Hepatocyte (in vitro differentiated cells): ENCODE measurements at regions not wholly inside any gene's neighbourhood (a gene's known extent, or its start where the extent isn't known, plus 50 kb on each side); places are given as distances from the start of the nearest gene placed in this dataset.
"Not testable (repeated sequence)": the region's sequence is repeated elsewhere in the genome, so short reads cannot be mapped to it uniquely, and the experiment has no call there.

Source experiments
- DNase-seq: peaks from one replicate; pipeline ENCODE4 v3.0.0-alpha.2; 2016; ENCODE audit warnings: low spot score
- H2AFZ ChIP-seq: fragments of 200-600 bp; sonication (generic); 2 replicates; pipeline ENCODE4 v1.6.0; 2016; ENCODE audit warnings: antibody characterized with exemption, mild to moderate bottlenecking
- H3K27ac ChIP-seq: fragments of 200-600 bp; sonication (generic); 2 replicates; pipeline ENCODE4 v1.5.1; 2016; ENCODE audit warnings: mild to moderate bottlenecking
- H3K27me3 ChIP-seq: fragments of 200-600 bp; sonication (generic); 2 replicates; pipeline ENCODE4 v1.6.1; 2016
- H3K36me3 ChIP-seq: fragments of 200-600 bp; sonication (generic); replicated peaks from 2 replicates; pipeline ENCODE4 v1.5.1; 2016; ENCODE audit warnings: low read depth; ENCODE audit not compliant: insufficient read depth
- H3K4me1 ChIP-seq: fragments of 200-600 bp; sonication (generic); 2 replicates; pipeline ENCODE4 v1.5.1; 2016; ENCODE audit warnings: mild to moderate bottlenecking, moderate library complexity; ENCODE audit not compliant: insufficient read depth
- H3K4me2 ChIP-seq: fragments of 200-600 bp; sonication (generic); 2 replicates; pipeline ENCODE4 v1.6.0; 2016
- H3K4me3 ChIP-seq: fragments of 200-600 bp; sonication (generic); 2 replicates; pipeline ENCODE4 v1.5.1; 2016; ENCODE audit warnings: mild to moderate bottlenecking
- H3K79me2 ChIP-seq: fragments of 200-600 bp; sonication (generic); 2 replicates; pipeline ENCODE4 v1.6.0; 2017; ENCODE audit warnings: mild to moderate bottlenecking
- H3K9me2 ChIP-seq: fragments of 200-600 bp; sonication (generic); replicated peaks from 2 replicates; pipeline ENCODE4 v1.6.0; 2017; ENCODE audit warnings: mild to moderate bottlenecking; ENCODE audit not compliant: insufficient read depth
- H3K9me3 ChIP-seq: fragments of 200-600 bp; sonication (generic); 2 replicates; pipeline ENCODE4 v1.5.1; 2016; ENCODE audit warnings: low read depth, mild to moderate bottlenecking
- H4K20me1 ChIP-seq: fragments of 200-600 bp; sonication (generic); 2 replicates; pipeline ENCODE4 v1.6.0; 2016; ENCODE audit warnings: mild to moderate bottlenecking; ENCODE audit not compliant: insufficient read depth, poor library complexity, severe bottlenecking
- CTCF ChIP-seq: fragments of 200-600 bp; sonication (generic); IDR thresholded peaks from 2 replicates; pipeline ENCODE4 v1.5.1; 2016; ENCODE audit warnings: antibody characterized with exemption, mild to moderate bottlenecking; ENCODE audit not compliant: poor library complexity
- EZH2 ChIP-seq: fragments of 200-600 bp; sonication (generic); IDR thresholded peaks from 2 replicates; pipeline ENCODE4 v1.6.1; 2016; ENCODE audit warnings: antibody characterized with exemption, mild to moderate bottlenecking, borderline replicate concordance
- EZH2phosphoT487 ChIP-seq: fragments of 200-600 bp; sonication (generic); IDR thresholded peaks from one replicate; pipeline ENCODE4 v1.6.1; 2018; ENCODE audit warnings: antibody characterized with exemption, mild to moderate bottlenecking, low read depth, moderate library complexity; ENCODE audit not compliant: unreplicated experiment, severe bottlenecking
- WGBS: methylation state at CpG from one replicate; pipeline ENCODE4 v1.1.6; 2016; ENCODE audit warnings: low lambda C conversion rate; ENCODE audit errors: missing lambda C conversion rate; 5-methylcytosine and 5-hydroxymethylcytosine counted together

GRCh38 chr1:234791615-234792014, 181.6 kb upstream of the IRF2BP2 start:
- H3K4me3 ChIP-seq, H3K9me3 ChIP-seq, H3K4me1 ChIP-seq, H3K27me3 ChIP-seq, H3K9me2 ChIP-seq, H3K79me2 ChIP-seq, DNase-seq, H2AFZ ChIP-seq, H3K27ac ChIP-seq, H4K20me1 ChIP-seq, H3K36me3 ChIP-seq, H3K4me2 ChIP-seq: not testable (repeated sequence)
- 63% methylated on average over 1 of the region's 3 CpGs for WGBS

GRCh38 chr1:234790333-234790732, 180.4 kb upstream of the IRF2BP2 start:
- not testable (repeated sequence) for DNase-seq, H3K4me3 ChIP-seq, H3K4me2 ChIP-seq, H3K27ac ChIP-seq, H3K36me3 ChIP-seq, H3K9me3 ChIP-seq, H3K4me1 ChIP-seq, H4K20me1 ChIP-seq, H3K27me3 ChIP-seq, H3K79me2 ChIP-seq, H3K9me2 ChIP-seq, H2AFZ ChIP-seq
- 83% methylated on average over 1 of the region's 1 CpG for WGBS

- H3K27me3 ChIP-seq, H4K20me1 ChIP-seq, H3K79me2 ChIP-seq, H3K4me2 ChIP-seq, H3K9me3 ChIP-seq, H2AFZ ChIP-seq, H3K4me1 ChIP-seq, H3K9me2 ChIP-seq, H3K27ac ChIP-seq, H3K36me3 ChIP-seq, DNase-seq, H3K4me3 ChIP-seq: not testable (repeated sequence)
- WGBS = 90% methylated on average over 7 of the region's 8 CpGs
Measured at GRCh38 chr1:234787011-234787584, 177.1 kb upstream of the IRF2BP2 start.

- not testable (repeated sequence) for H4K20me1 ChIP-seq, H3K9me3 ChIP-seq, DNase-seq, H3K9me2 ChIP-seq, H3K36me3 ChIP-seq, H3K4me3 ChIP-seq, H3K4me1 ChIP-seq, H3K79me2 ChIP-seq, H3K4me2 ChIP-seq, H3K27ac ChIP-seq, H2AFZ ChIP-seq, H3K27me3 ChIP-seq
- WGBS = 91% methylated on average over 8 of the region's 8 CpGs
Measured at GRCh38 chr1:234785922-234786321, 175.9 kb upstream of the IRF2BP2 start.

- not testable (repeated sequence) for H3K4me3 ChIP-seq, H3K27ac ChIP-seq, H3K4me2 ChIP-seq
Measured at GRCh38 chr1:234785471-234785919, 175.5 kb upstream of the IRF2BP2 start.

GRCh38 chr1:234784108-234784507, 174.1 kb upstream of the IRF2BP2 start:
- H4K20me1 ChIP-seq, H3K79me2 ChIP-seq, H2AFZ ChIP-seq, H3K4me2 ChIP-seq, H3K36me3 ChIP-seq, H3K4me1 ChIP-seq, DNase-seq, H3K9me3 ChIP-seq, H3K9me2 ChIP-seq, H3K4me3 ChIP-seq, H3K27me3 ChIP-seq, H3K27ac ChIP-seq: not testable (repeated sequence)
- 93% methylated on average over 2 of the region's 2 CpGs for WGBS

More at GRCh38 chr1:234785471-234785919, 175.5 kb upstream of the IRF2BP2 start:
- H3K36me3 ChIP-seq, DNase-seq, H3K9me3 ChIP-seq, H3K4me1 ChIP-seq, H2AFZ ChIP-seq, H3K9me2 ChIP-seq, H4K20me1 ChIP-seq, H3K79me2 ChIP-seq, H3K27me3 ChIP-seq: not testable (repeated sequence)
- 72% methylated on average over 9 of the region's 9 CpGs for WGBS

GRCh38 chr1:234782791-234783190, 172.8 kb upstream of the IRF2BP2 start:
- no peaks in the 10 kb centered on the region for H3K79me2 ChIP-seq
- no peaks in the 10 kb centered on the region for H3K27me3 ChIP-seq
- no peaks in the 10 kb centered on the region for H3K4me1 ChIP-seq
- no peaks in the 10 kb centered on the region for H3K36me3 ChIP-seq
- no peak overlapping the region for H2AFZ ChIP-seq
- no peaks in the 10 kb centered on the region for H4K20me1 ChIP-seq
- no peak overlapping the region for H3K27ac ChIP-seq
- no peak overlapping the region for H3K4me2 ChIP-seq
- TF ChIP-seq EZH2 (no peak), EZH2phosphoT487 (no peak), CTCF (no peak)
- no peaks in the 10 kb centered on the region for H3K9me3 ChIP-seq
- no peak for DNase-seq
- WGBS = 60% methylated on average over 2 of the region's 2 CpGs
- no peak overlapping the region for H3K4me3 ChIP-seq
- no peaks in the 10 kb centered on the region for H3K9me2 ChIP-seq
